ENCODE measurements at regions not wholly inside any gene's neighbourhood (a gene's known extent, or its start where the extent isn't known, plus 50 kb on each side); places are given as distances from the start of the nearest gene placed in this dataset.

DNA sequence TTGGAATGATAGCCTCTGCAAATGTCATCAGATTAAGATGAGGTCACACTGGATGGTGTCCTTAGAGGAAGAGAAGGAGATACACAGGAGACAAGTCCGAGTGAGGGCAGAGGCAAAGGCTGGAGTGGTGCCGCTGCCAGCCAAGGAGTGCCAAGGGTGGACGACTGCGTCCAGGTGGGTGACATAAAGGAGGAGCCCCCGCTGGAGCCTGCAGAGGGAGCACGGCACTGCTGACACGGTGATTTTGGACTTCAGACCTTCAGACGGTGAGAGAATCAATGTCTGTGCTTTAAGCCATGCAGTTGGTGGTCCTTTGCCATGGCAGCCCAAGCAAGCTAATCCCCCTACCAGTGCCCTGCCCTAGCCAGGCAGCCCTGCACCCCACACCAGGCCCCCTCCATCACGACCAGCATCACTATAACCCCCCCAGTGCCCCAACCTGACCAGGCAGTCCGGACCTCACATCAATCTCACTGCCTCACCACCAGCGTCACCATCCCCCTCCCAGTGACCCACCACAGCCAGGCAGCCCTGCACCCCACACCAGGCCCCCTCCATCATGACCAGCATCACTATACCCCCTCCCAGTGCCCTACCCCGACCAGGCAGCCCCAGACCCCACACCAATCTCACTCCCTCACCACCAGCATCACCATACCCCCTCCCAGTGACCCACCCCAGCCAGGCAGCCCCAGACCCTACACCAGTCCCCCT is 130.0 kb downstream of the HMX1 start:
- Histone ChIP-seq H3K27ac (no peak overlapping the region), H3K9me2 (replicated peaks; ENCODE audit: insufficient read depth) (no peaks in the 10 kb centered on the region), H3K36me3 (replicated peaks; ENCODE audit: insufficient read depth, low read depth) (no peaks in the 10 kb centered on the region), H3K4me3 (no peak overlapping the region), H3K9me3 (ENCODE audit: low read depth) (no peaks in the 10 kb centered on the region), H2AFZ (no peak overlapping the region), H3K79me2 (no peaks in the 10 kb centered on the region), H3K4me1 (ENCODE audit: insufficient read depth) (no peaks in the 10 kb centered on the region), H4K20me1 (ENCODE audit: insufficient read depth, poor library complexity, severe bottlenecking) (no peaks in the 10 kb centered on the region), H3K4me2 (no peak overlapping the region), H3K27me3 (no peaks in the 10 kb centered on the region)
- TF ChIP-seq EZH2 (IDR thresholded peaks at IDR 0.05; ENCODE audit: borderline replicate concordance): no peak
- TF ChIP-seq EZH2phosphoT487 (IDR thresholded peaks at IDR 0.05; ENCODE audit: low read depth, severe bottlenecking, unreplicated experiment): no peak
- TF ChIP-seq, protein P1, sequence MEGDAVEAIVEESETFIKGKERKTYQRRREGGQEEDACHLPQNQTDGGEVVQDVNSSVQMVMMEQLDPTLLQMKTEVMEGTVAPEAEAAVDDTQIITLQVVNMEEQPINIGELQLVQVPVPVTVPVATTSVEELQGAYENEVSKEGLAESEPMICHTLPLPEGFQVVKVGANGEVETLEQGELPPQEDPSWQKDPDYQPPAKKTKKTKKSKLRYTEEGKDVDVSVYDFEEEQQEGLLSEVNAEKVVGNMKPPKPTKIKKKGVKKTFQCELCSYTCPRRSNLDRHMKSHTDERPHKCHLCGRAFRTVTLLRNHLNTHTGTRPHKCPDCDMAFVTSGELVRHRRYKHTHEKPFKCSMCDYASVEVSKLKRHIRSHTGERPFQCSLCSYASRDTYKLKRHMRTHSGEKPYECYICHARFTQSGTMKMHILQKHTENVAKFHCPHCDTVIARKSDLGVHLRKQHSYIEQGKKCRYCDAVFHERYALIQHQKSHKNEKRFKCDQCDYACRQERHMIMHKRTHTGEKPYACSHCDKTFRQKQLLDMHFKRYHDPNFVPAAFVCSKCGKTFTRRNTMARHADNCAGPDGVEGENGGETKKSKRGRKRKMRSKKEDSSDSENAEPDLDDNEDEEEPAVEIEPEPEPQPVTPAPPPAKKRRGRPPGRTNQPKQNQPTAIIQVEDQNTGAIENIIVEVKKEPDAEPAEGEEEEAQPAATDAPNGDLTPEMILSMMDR (IDR thresholded peaks at IDR 0.05; ENCODE audit: poor library complexity): no peak
- WGBS (ENCODE audit: low lambda C conversion rate, missing lambda C conversion rate): 92% methylated on average over 10 of the region's 12 CpGs
- DNase-seq (ENCODE audit: low spot score): no peak

- DNase-seq (ENCODE audit: low spot score): no peak
- no peak overlapping the region for H3K4me3 ChIP-seq
- no peaks in the 10 kb centered on the region for H3K27me3 ChIP-seq
- H3K79me2 ChIP-seq: no peaks in the 10 kb centered on the region
- no peaks in the 10 kb centered on the region for H3K9me2 ChIP-seq (replicated peaks; ENCODE audit: insufficient read depth)
- H2AFZ ChIP-seq: no peak overlapping the region
- WGBS (ENCODE audit: low lambda C conversion rate, missing lambda C conversion rate): 78% methylated on average over 22 of the region's 22 CpGs
- no peaks in the 10 kb centered on the region for H3K36me3 ChIP-seq (replicated peaks; ENCODE audit: insufficient read depth, low read depth)
- no peak overlapping the region for H3K4me2 ChIP-seq
- H4K20me1 ChIP-seq (ENCODE audit: insufficient read depth, poor library complexity, severe bottlenecking): no peaks in the 10 kb centered on the region
- TF ChIP-seq EZH2 (IDR thresholded peaks at IDR 0.05; ENCODE audit: borderline replicate concordance): no peak
- TF ChIP-seq, protein P1 (IDR thresholded peaks at IDR 0.05; ENCODE audit: poor library complexity): no peak
- TF ChIP-seq EZH2phosphoT487 (IDR thresholded peaks at IDR 0.05; ENCODE audit: low read depth, severe bottlenecking, unreplicated experiment): no peak
- H3K4me1 ChIP-seq (ENCODE audit: insufficient read depth): no peaks in the 10 kb centered on the region
- H3K9me3 ChIP-seq (ENCODE audit: low read depth): no peaks in the 10 kb centered on the region
- no peak overlapping the region for H3K27ac ChIP-seq
Measured at GRCh38 chr4:8740666-8741395, 130.8 kb downstream of the HMX1 start.

GRCh38 chr4:8739820-8740665 is 131.6 kb downstream of the HMX1 start:
- no peak for TF ChIP-seq EZH2 (IDR thresholded peaks at IDR 0.05; ENCODE audit: borderline replicate concordance)
- TF ChIP-seq, protein P1 (IDR thresholded peaks at IDR 0.05; ENCODE audit: poor library complexity): no peak
- no peak for TF ChIP-seq EZH2phosphoT487 (IDR thresholded peaks at IDR 0.05; ENCODE audit: low read depth, severe bottlenecking, unreplicated experiment)
- Histone ChIP-seq H2AFZ (no peak overlapping the region), H3K4me2 (no peak overlapping the region), H3K4me1 (ENCODE audit: insufficient read depth) (no peaks in the 10 kb centered on the region), H3K9me2 (replicated peaks; ENCODE audit: insufficient read depth) (no peaks in the 10 kb centered on the region), H3K4me3 (no peak overlapping the region), H3K79me2 (no peaks in the 10 kb centered on the region), H3K27me3 (no peaks in the 10 kb centered on the region), H3K27ac (no peak overlapping the region), H4K20me1 (ENCODE audit: insufficient read depth, poor library complexity, severe bottlenecking) (no peaks in the 10 kb centered on the region), H3K36me3 (replicated peaks; ENCODE audit: insufficient read depth, low read depth) (no peaks in the 10 kb centered on the region), H3K9me3 (ENCODE audit: low read depth) (no peaks in the 10 kb centered on the region)
- 86% methylated on average over 22 of the region's 23 CpGs for WGBS (ENCODE audit: low lambda C conversion rate, missing lambda C conversion rate)
- no peak for DNase-seq (ENCODE audit: low spot score)
